GM21367 (cell line): ENCODE measurements at regions not wholly inside any gene's neighbourhood (a gene's known extent, or its start where the extent isn't known, plus 50 kb on each side); places are given as distances from the start of the nearest gene placed in this dataset.
A peak's percentile ranks its signal among the peaks of the same experiment; 100 is the strongest.
"Not testable (repeated sequence)": the region's sequence is repeated elsewhere in the genome, so short reads cannot be mapped to it uniquely, and the experiment has no call there.

Experiments
- ATAC-seq: cut with Tn5 transposase; IDR thresholded peaks from one replicate; pipeline ENCODE4 v1.9.1; 2021; ENCODE audit not compliant: unreplicated experiment

- peak; percentile 82 for ATAC-seq
These were observed 303.1 kb downstream of the RPLP1 start for GRCh38 chr15:69755551-69756310.

GRCh38 chr15:69756440-69756839 lies 303.8 kb downstream of the RPLP1 start:
- ATAC-seq: no peak

GRCh38 chr15:69757186-69757585 lies 304.6 kb downstream of the RPLP1 start:
- ATAC-seq: no peak

GRCh38 chr15:69758291-69758771 lies 305.7 kb downstream of the RPLP1 start:
- ATAC-seq: no peak

- no peak for ATAC-seq
These were observed 306.5 kb downstream of the RPLP1 start for GRCh38 chr15:69758810-69759790.

- ATAC-seq: no peak
These were observed 307.7 kb downstream of the RPLP1 start for GRCh38 chr15:69760258-69760845.

DNA sequence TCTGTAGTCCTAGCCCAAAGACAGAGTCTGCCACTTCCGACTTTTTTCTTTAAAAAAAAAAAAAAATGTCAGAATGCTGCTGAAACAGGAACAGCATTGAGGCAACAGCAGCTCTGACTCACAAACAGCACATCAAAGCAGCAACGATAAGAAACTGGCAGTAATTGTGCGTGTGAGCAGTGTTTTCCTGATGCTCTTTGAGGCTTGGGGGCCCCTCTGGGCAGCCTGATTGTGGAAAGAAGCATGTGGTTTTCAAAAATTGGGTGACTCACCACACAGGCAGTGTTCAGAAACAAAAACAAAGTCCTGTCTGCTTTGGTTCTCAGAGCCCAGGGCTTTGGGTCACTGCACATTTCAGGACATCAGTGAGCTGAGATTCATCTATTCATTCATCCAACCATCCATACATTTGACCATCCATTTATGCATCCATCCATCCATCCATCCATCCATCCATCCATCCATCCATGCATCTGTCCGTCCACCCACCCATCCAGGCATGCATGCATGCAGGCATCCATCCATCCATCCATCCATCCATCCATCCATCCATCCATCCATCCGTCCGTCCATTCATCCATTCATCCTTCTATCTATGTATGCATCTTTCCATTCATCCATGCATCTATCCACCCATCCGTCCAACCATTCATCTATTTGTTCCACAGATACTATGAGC lies 308.4 kb downstream of the RPLP1 start:
- peak; percentile 34 for ATAC-seq

DNA sequence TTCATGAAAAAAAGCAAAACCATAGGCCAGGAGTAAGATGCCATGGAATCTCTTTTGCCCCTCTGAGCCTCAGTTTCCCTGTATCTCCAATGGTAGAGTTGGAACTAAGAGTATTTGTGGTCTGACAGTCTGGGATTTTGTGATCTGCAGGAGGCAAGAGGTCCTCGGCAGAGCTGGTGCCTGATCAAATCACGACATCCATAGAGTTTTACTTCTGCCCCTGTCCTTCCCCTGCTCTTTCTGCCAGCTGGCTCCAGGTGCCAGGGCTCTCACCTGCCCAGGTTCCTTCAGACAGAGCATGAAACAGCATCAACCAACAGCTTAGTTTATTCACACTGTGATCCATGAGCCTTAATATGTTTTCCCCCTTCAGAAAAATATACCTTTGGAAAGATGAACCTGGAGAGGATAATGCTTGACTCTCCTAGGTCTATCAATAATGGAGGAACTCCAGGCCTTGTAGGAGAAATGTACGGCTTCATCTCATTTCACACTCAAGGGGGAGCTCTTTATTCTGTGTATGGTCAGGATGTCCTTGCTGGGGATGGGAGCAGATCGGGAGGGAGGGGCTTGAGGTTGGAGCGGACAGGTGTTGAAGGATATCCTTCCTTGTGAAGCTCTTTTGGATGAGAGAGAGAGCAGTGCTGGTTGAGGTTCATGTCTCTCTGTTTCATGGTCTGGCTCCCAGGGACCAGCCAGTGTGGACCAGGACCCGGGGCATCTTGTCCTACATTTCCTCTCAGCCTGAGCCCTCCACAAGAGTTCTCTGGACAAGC lies 309.9 kb downstream of the RPLP1 start:
- ATAC-seq: no peak

- no peak for ATAC-seq
These were observed 311.2 kb downstream of the RPLP1 start for GRCh38 chr15:69763831-69764230.

DNA sequence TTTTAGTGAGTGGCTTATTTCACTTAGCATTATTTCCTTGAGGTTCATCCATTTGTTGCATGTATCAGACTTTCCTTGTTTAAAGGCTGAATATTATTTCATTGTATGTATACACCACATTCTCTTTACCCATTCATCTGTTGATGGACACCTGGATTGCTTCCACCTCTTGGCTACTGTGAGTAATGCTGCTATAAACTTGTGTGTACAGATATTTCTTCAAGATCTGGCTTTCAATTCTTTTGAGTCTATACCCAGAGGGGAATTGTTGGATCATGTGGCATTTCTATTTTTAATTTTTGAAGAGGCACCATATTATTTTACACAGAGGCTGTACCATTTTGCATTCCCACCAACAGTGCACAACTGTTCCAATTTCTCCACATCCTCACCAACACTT lies 313.5 kb downstream of the RPLP1 start:
- ATAC-seq: no peak

DNA sequence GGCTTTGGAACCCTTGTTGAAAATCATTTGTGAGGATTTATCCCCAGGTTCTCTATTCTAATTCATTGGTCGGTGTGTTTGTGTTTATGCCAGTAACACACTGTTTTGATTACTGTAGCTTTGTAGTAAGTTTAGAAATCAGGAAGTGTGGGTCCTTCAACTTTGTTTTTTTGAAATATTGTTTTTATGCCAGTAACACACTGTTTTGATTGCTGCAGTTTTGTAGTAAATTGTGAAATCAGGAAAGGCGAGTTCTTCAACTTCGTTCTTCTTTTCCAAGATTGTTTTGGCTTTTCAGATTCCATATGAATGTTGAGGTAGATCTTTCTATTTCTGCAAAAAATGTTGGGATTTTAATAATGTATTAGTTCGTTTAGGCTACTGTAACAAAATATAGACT lies 314.6 kb downstream of the RPLP1 start:
- ATAC-seq: no peak

DNA sequence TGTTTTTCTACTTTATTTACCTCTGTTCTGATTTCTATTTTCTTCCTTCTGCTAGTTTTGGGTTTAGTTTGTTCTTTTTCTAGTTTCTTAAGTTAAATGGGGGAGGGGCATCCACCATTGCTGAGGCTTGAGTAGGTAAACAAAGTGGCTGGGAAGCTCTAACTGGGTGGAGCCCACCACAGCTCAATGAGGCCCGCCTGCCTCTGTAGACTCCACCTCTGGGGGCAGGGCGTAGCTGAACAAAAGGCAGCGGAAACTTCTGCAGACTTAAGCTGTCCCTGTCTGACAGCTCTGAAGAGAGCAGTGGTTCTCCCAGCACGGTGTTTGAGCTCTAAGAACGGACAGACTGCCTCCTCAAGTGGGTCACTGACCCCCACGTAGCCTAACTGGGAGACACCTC lies 316.7 kb downstream of the RPLP1 start:
- not testable (repeated sequence) for ATAC-seq

- ATAC-seq: not testable (repeated sequence)
These were observed 321.6 kb downstream of the RPLP1 start for GRCh38 chr15:69774258-69774657.

GRCh38 chr15:69774711-69775110 lies 322.1 kb downstream of the RPLP1 start:
- not testable (repeated sequence) for ATAC-seq

GRCh38 chr15:69777356-69777755 lies 320.4 kb downstream of the TLE3 start:
- ATAC-seq: no peak

DNA sequence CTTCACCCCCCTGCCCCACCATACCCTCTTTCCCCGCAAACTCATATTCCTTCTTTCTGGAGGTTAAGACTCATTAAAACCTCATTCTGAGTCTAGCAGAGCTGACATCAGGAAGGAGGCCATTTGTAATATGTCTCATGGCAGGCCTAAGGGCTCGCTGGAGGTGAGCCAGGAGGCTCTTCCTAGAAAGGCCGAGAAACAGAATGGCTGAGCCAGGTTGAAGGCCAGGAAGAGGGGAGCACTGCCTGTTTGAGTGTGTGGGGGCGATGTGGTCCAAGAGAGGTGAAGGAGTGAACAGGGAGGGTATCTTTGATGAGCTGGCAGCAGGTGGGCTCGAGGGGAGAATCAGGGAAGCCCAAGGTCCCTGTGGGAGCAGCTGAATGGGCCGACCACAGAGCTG lies 317.3 kb downstream of the TLE3 start:
- ATAC-seq: no peak

GRCh38 chr15:69780981-69781380 lies 316.7 kb downstream of the TLE3 start:
- no peak for ATAC-seq

- no peak for ATAC-seq
These were observed 316.1 kb downstream of the TLE3 start for GRCh38 chr15:69781411-69782125.

DNA sequence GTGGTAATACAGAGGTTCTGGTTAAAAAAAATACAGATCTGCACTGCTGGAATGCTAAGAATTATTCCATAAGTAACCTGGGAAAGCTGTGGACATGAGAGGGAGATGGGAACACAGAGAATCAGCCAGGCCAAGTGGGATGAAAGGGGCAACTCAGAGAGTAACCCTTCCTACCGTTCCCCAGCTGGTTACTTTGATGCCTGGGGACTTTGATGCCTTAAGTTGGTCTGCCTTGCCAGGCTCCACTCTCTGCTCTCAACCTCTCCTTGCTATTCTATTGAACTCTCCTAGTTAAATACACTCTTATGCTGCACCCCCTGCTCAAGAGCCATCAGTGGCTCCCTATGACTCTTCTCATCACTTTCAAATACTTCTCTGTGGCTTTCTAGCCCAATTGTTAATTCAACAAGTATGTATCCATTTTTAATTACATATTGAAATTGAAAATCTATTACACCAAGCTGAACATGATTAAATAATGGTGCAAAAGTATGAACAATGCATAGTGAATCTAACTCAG lies 315.5 kb downstream of the TLE3 start:
- ATAC-seq: no peak
